GM13977 (cell line): ENCODE measurements at regions not wholly inside any gene's neighbourhood (a gene's known extent, or its start where the extent isn't known, plus 50 kb on each side); places are given as distances from the start of the nearest gene placed in this dataset.

Source experiments
- DNase-seq: peaks from one replicate; pipeline ENCODE4 v3.0.0; 2012; ENCODE audit warnings: low spot score
- in situ Hi-C: fragments of 300-500 bp; cut with MboI; formaldehyde crosslinking; loops from one replicate; pipeline ENCODE4 v1.12.0; 2022; ENCODE audit warnings: low sequenced_read_pairs, low pct_unique_long_range_greater_than_20kb, mixed read lengths, inconsistent platforms; ENCODE audit not compliant: unreplicated experiment
- TF ChIP-seq, protein P1 (sequence below): IDR thresholded peaks from 2 replicates; pipeline ENCODE4 v1.5.1; 2012; ENCODE audit warnings: mild to moderate bottlenecking, control low read depth; ENCODE audit not compliant: insufficient read depth; ENCODE audit errors: extremely low read depth, missing control alignments

DNA sequence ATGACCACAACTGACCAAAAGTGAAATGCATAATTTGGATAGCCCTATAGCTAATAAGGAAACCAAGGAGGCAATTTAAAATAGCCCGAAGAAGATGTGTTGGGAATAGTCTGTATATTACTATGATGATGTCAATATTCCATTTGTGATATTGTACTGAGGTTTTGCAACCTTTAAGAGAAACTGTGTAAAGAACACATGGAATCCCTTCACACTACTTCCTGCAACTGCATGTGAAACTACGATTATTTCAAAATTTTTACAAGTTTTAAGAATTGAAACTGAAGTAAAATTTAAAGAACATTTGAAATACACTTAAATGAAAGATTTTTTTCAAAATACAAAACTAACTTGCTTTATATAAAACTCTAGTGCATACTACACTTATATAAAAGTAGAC is 504.3 kb upstream of the ID2 start:
- TF ChIP-seq, protein P1, sequence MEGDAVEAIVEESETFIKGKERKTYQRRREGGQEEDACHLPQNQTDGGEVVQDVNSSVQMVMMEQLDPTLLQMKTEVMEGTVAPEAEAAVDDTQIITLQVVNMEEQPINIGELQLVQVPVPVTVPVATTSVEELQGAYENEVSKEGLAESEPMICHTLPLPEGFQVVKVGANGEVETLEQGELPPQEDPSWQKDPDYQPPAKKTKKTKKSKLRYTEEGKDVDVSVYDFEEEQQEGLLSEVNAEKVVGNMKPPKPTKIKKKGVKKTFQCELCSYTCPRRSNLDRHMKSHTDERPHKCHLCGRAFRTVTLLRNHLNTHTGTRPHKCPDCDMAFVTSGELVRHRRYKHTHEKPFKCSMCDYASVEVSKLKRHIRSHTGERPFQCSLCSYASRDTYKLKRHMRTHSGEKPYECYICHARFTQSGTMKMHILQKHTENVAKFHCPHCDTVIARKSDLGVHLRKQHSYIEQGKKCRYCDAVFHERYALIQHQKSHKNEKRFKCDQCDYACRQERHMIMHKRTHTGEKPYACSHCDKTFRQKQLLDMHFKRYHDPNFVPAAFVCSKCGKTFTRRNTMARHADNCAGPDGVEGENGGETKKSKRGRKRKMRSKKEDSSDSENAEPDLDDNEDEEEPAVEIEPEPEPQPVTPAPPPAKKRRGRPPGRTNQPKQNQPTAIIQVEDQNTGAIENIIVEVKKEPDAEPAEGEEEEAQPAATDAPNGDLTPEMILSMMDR, result no peak
- no peak for DNase-seq
- in situ Hi-C loops, result no loop called here

- in situ Hi-C loops, result no loop called here
- TF ChIP-seq, protein P1, result no peak
- DNase-seq, result no peak
Observed at GRCh38 chr2:8178911-8179310, 502.9 kb upstream of the ID2 start.

GRCh38 chr2:8189316-8189715 is 492.5 kb upstream of the ID2 start:
- no peak for DNase-seq
- in situ Hi-C loops, result no loop called here
- TF ChIP-seq, protein P1, result no peak

DNA sequence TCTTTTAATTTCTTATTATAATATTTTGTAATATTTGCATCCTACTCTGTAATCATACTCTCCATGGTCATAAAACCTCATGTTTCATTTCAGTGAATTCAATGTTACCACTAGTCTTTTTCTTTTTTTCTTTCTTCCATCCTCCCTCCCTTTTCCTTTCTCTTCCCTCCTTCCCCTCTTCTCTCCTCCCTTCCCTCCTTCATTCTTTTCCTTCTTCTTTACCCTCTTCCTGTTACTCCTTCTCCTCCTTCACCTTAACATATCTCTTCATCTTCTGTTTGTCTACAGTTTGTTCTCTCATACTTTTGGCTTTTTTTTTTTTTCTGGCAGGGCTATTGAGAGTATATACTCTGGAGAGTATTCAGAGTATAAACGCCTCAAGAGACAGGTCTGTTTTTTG is 491.6 kb upstream of the ID2 start:
- in situ Hi-C loops, result no loop called here
- no peak for DNase-seq
- TF ChIP-seq, protein P1, result no peak

GRCh38 chr2:8191427-8191826 is 490.4 kb upstream of the ID2 start:
- DNase-seq, result no peak
- TF ChIP-seq, protein P1, result no peak
- in situ Hi-C loops, result no loop called here

DNA sequence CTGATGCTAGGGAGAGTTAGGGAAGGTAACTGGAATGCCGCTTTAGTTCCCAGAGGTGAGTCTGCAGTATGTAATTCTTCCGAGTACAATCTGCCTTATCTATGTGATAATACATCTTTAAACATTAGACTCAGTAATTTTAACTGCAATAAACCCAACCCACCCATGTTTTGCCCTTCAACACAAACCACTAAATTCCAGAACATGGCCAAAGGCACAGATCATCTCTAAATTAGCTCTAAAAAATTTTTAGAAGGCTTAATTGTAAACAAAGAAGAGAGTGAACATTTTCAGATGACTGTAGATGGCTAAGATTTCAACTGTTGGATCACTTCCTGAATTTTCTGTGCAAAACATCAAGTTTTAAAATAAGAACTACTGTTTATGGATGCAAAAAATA is 488.7 kb upstream of the ID2 start:
- in situ Hi-C loops, result no loop called here
- no peak for DNase-seq
- TF ChIP-seq, protein P1, result no peak

DNA sequence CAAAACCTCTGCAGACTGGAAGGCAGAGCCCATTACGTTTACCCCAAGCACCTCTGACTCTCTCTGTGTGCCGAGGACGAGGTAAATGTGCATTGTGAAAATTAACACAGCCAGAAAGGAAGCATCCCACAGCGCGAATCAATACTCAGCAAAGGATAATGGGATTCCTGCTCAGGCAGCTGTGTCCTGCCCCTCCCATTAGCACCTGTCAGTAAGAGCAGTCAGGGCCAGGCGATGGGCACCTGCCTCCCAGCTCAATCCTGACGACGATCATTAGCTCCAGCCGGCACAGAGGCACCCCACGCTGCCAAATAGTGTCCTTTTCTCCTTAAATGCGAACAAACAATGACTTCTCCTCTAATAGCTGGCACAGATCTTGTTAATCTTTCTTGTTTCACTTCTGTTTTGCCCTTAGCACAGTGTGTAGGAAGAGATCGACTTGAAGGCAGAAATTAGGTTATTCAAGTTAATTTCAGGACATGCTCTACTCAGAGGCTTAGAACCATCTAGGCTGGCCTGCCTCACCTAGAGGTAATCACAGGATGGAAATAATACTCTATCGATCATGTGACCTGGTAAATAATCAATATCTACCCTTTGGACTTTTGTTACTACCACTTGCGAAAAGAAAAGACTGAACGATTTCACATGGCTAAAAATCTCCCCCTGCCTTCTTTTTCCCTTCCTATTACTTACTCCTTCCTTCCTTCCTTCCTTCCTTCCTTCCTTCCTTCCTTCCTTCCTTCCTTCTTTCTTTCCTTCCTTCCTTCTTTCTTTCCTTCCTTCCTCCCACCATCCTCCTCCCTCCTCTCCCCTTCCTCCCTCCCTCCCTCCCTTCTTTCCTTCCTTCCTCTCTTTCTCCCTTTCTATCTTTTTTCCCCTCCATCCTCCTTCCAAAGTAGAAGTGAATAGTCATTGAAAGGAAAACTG is 487.9 kb upstream of the ID2 start:
- in situ Hi-C loops, result no loop called here
- no peak for DNase-seq
- TF ChIP-seq, protein P1, result no peak
